ENCODE measurements at regions not wholly inside any gene's neighbourhood (a gene's known extent, or its start where the extent isn't known, plus 50 kb on each side); places are given as distances from the start of the nearest gene placed in this dataset.

DNA sequence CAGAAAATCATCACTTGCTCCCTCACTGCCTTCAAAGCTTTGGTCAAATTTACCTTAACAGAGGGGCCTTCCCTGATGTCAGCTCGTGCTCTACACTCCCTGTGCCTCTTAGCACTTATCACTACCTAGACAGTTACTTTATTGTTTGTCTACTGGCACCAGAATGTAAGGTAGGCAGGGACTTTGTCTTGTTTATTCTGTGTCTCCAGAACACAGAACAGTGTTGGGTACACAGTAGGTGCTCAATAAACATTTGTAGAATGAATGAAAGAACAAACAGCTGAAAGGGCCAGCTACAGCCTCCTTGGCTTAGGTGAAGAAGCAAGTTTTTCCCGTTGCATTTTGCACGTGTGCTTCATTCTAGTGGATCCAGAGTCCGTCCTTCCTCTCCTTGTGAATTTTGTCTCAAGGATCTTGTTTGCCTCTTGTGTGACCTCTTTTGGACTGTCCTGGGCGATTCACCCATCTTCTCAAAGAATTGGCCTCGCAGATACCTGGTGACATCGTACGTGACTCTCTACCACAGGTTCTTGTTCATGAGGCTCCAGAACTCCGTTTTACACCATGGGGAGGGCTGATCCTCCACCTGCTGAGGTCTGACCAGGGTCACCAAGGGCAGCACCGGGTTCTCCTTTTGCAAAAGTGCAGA, 84.2 kb upstream of the ARMC2 start:
- Histone ChIP-seq H3K9me3 (ENCODE audit: control insufficient read depth in 2 of 2, insufficient read depth in 1 of 2, low read length in 1 of 2) (no peaks in the 10 kb centered on the region), H3K36me3 (ENCODE audit: control insufficient read depth in 2 of 2, insufficient read depth in 2 of 2, low read length in 1 of 2) (no peaks in the 10 kb centered on the region), H3K27ac (ENCODE audit: low read depth in 1 of 2, low read length in 1 of 2) (no peak overlapping the region), H3K4me1 (ENCODE audit: control insufficient read depth in 2 of 2, insufficient read depth in 2 of 2, low read length in 2 of 2) (peaks cover 3 to 8% of the 10 kb centered on the region in 2 donors), H3K27me3 (ENCODE audit: control insufficient read depth in 2 of 2, insufficient read depth in 1 of 2, low read length in 1 of 2) (no peaks in the 10 kb centered on the region), H3K4me3 (ENCODE audit: low read length in 2 of 2) (no peak overlapping the region)
- DNase-seq (ENCODE audit: low read depth in 6 of 9, low spot score in 9 of 9) = no peak
- WGBS = 95% methylated on average over 10 of the region's 10 CpGs

DNA sequence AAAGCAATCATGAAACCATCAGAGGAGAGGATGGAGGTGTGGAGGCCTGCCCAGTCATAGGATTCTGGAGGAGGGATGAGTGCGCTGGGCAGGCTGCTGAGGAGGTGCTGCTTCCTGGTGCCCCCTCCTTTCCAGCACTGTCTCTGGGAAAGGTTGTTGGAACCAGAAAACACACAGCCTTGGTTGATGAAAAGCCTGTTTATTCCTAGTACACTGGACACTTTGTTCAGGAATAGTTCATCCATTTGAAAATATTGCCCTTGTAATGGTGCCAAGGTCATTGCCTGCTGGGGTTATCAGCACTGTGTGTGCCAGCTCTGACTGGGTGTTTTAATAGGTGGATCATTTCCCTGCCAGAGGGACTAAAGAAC, 83.7 kb upstream of the ARMC2 start:
- no peak overlapping the region for H3K4me3 ChIP-seq (ENCODE audit: low read length in 2 of 2)
- H3K27ac ChIP-seq (ENCODE audit: low read depth in 1 of 2, low read length in 1 of 2) = no peak overlapping the region
- H3K9me3 ChIP-seq (ENCODE audit: control insufficient read depth in 2 of 2, insufficient read depth in 1 of 2, low read length in 1 of 2) = no peaks in the 10 kb centered on the region
- peaks cover 3 to 8% of the 10 kb centered on the region in 2 donors for H3K4me1 ChIP-seq (ENCODE audit: control insufficient read depth in 2 of 2, insufficient read depth in 2 of 2, low read length in 2 of 2)
- no peak for DNase-seq (ENCODE audit: low read depth in 6 of 9, low spot score in 9 of 9)
- WGBS = 98% methylated on average over 1 of the region's 1 CpG
- H3K27me3 ChIP-seq (ENCODE audit: control insufficient read depth in 2 of 2, insufficient read depth in 1 of 2, low read length in 1 of 2) = no peaks in the 10 kb centered on the region
- no peaks in the 10 kb centered on the region for H3K36me3 ChIP-seq (ENCODE audit: control insufficient read depth in 2 of 2, insufficient read depth in 2 of 2, low read length in 1 of 2)

DNA sequence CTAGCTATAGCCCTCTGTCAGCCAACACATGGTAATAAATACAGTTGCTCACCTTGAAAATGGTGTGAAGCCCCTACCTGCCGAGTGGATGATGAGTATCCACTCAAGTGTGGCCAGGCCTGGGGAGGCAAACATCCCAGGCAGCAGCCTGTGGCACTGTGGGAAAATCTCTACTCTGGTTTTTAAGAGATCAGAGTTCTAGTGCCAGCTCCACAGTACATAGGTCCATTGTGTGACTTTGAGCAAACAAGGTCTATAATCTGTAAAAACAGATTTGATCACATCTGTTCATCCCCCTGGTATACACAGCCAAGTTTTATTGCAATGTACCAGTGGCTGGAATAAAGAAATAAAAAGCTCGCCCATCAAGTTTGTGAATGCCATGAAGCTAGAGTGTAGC, 82.7 kb upstream of the ARMC2 start:
- Histone ChIP-seq H3K27me3 (ENCODE audit: control insufficient read depth in 2 of 2, insufficient read depth in 1 of 2, low read length in 1 of 2) (no peaks in the 10 kb centered on the region), H3K27ac (ENCODE audit: low read depth in 1 of 2, low read length in 1 of 2) (no peak overlapping the region), H3K4me1 (ENCODE audit: control insufficient read depth in 2 of 2, insufficient read depth in 2 of 2, low read length in 2 of 2) (peaks cover 3 to 8% of the 10 kb centered on the region in 2 donors), H3K4me3 (ENCODE audit: low read length in 2 of 2) (no peak overlapping the region), H3K9me3 (ENCODE audit: control insufficient read depth in 2 of 2, insufficient read depth in 1 of 2, low read length in 1 of 2) (no peaks in the 10 kb centered on the region), H3K36me3 (ENCODE audit: control insufficient read depth in 2 of 2, insufficient read depth in 2 of 2, low read length in 1 of 2) (no peaks in the 10 kb centered on the region)
- 97% methylated on average over 2 of the region's 2 CpGs for WGBS
- DNase-seq (ENCODE audit: low read depth in 6 of 9, low spot score in 9 of 9) = no peak

DNA sequence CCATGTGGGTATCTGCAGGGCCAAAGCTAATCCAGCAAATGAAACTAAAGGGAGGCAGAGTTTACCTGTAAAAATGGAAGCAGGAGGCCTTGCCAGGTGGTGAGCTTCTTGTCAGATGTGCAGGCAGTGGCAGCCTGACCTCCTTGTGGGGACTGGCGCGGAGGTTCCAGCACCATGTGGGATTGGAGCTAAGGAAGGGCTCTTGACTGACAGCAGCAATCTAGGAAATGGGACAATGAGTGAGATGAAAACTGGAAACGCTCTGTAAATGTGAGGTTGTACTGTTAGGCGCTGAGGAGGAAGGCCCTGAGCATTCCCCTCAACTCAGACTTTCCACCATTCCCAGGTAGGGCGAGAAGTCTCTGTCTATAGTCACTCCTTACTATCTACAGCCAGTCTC, 81.8 kb upstream of the ARMC2 start:
- H3K27me3 ChIP-seq (ENCODE audit: control insufficient read depth in 2 of 2, insufficient read depth in 1 of 2, low read length in 1 of 2) = no peaks in the 10 kb centered on the region
- H3K27ac ChIP-seq (ENCODE audit: low read depth in 1 of 2, low read length in 1 of 2) = no peak overlapping the region
- no peak for DNase-seq (ENCODE audit: low read depth in 6 of 9, low spot score in 9 of 9)
- no peaks in the 10 kb centered on the region for H3K36me3 ChIP-seq (ENCODE audit: control insufficient read depth in 2 of 2, insufficient read depth in 2 of 2, low read length in 1 of 2)
- over 99% methylated on average over 5 of the region's 5 CpGs for WGBS
- no peak overlapping the region for H3K4me3 ChIP-seq (ENCODE audit: low read length in 2 of 2)
- peaks cover 3 to 8% of the 10 kb centered on the region in 2 donors for H3K4me1 ChIP-seq (ENCODE audit: control insufficient read depth in 2 of 2, insufficient read depth in 2 of 2, low read length in 2 of 2)
- H3K9me3 ChIP-seq (ENCODE audit: control insufficient read depth in 2 of 2, insufficient read depth in 1 of 2, low read length in 1 of 2) = no peaks in the 10 kb centered on the region

DNA sequence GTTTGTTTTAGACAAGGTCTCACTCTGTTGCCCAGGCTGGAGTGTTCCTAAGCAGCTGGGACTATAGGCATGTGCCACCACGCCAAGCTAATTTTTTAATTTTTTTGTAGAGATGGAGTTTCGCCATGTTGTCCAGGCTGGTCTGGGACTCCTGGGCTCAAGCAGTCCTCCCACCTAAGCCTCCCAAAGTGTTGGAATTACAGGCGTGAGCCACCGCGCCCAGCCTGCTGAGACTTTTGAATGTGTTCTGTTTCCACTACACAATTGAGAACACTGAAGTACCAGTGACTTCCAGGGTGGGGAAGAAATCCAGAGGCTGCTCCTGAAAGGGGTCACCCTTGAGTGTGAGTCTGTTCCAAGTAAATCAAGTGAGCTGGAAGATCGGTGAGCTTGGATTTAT, 81.3 kb upstream of the ARMC2 start:
- no peak overlapping the region for H3K4me3 ChIP-seq (ENCODE audit: low read length in 2 of 2)
- WGBS = 98% methylated on average over 6 of the region's 6 CpGs
- no peaks in the 10 kb centered on the region for H3K27me3 ChIP-seq (ENCODE audit: control insufficient read depth in 2 of 2, insufficient read depth in 1 of 2, low read length in 1 of 2)
- no peak overlapping the region for H3K27ac ChIP-seq (ENCODE audit: low read depth in 1 of 2, low read length in 1 of 2)
- no peak for DNase-seq (ENCODE audit: low read depth in 6 of 9, low spot score in 9 of 9)
- H3K9me3 ChIP-seq (ENCODE audit: control insufficient read depth in 2 of 2, insufficient read depth in 1 of 2, low read length in 1 of 2) = no peaks in the 10 kb centered on the region
- no peaks in the 10 kb centered on the region for H3K36me3 ChIP-seq (ENCODE audit: control insufficient read depth in 2 of 2, insufficient read depth in 2 of 2, low read length in 1 of 2)
- H3K4me1 ChIP-seq (ENCODE audit: control insufficient read depth in 2 of 2, insufficient read depth in 2 of 2, low read length in 2 of 2) = peaks cover 3 to 8% of the 10 kb centered on the region in 2 donors

DNA sequence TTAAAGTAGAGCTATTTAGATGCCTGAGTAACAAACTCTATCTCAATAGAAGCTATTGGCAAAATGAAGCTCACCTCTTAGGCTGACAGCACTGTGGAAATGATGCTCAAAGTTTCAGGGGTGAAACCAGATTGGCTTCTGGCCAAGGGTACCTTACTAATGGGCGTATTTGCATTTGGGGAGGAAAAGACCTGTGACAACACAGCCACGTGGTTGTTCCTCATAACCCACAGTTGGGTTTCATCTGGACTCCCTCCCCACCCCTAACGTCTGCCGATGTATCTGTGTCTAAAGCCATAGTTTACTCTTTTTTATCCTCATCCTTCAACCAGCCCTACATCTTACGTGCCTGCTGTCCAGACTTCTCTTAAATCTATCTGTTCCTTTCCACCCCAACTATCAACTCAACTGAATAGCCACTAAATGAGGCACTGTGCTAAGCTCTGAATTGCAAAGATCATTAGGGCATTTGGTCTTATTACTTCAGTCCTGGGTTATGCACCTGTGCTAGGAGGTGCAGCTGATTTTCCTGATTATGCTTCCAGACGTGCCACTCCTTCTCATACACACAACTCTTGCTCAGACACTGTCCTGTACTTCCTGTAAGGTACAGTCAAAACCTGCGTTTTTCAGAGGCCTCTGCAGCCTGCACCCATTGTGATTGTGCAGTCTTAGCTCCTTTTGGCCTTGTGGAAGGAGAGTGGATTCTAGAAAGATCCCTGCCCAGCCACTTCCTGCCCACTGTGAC, 80.6 kb upstream of the ARMC2 start:
- Histone ChIP-seq H3K9me3 (ENCODE audit: control insufficient read depth in 2 of 2, insufficient read depth in 1 of 2, low read length in 1 of 2) (no peaks in the 10 kb centered on the region), H3K27me3 (ENCODE audit: control insufficient read depth in 2 of 2, insufficient read depth in 1 of 2, low read length in 1 of 2) (no peaks in the 10 kb centered on the region), H3K36me3 (ENCODE audit: control insufficient read depth in 2 of 2, insufficient read depth in 2 of 2, low read length in 1 of 2) (no peaks in the 10 kb centered on the region), H3K27ac (ENCODE audit: low read depth in 1 of 2, low read length in 1 of 2) (no peak overlapping the region), H3K4me3 (ENCODE audit: low read length in 2 of 2) (no peak overlapping the region), H3K4me1 (ENCODE audit: control insufficient read depth in 2 of 2, insufficient read depth in 2 of 2, low read length in 2 of 2) (peaks cover 3 to 8% of the 10 kb centered on the region in 2 donors)
- WGBS = 76% methylated on average over 7 of the region's 7 CpGs
- DNase-seq (ENCODE audit: low read depth in 6 of 9, low spot score in 9 of 9) = peak in 2 of 9 donors; percentile 11 to 27

DNA sequence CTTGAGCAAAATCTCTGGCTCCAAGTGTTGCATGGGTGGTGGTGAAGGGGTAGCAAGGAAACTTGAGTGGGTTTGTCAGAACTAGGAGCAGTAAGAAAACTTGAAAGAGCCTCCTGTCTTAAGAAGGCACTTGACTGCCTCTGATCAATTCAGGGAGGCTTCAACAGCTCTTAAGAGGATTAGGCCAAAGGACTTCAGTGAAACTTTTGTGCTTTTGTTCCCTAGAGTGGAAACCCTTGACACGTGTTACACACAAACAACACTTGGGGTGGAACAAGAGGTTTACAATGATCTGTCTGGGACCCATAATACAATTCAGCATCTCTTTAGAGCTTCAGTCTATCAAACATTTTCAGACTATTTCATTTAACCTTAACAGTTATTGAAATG, 80.1 kb upstream of the ARMC2 start:
- Histone ChIP-seq H3K27me3 (ENCODE audit: control insufficient read depth in 2 of 2, insufficient read depth in 1 of 2, low read length in 1 of 2) (no peaks in the 10 kb centered on the region), H3K9me3 (ENCODE audit: control insufficient read depth in 2 of 2, insufficient read depth in 1 of 2, low read length in 1 of 2) (no peaks in the 10 kb centered on the region), H3K27ac (ENCODE audit: low read depth in 1 of 2, low read length in 1 of 2) (no peak overlapping the region), H3K4me1 (ENCODE audit: control insufficient read depth in 2 of 2, insufficient read depth in 2 of 2, low read length in 2 of 2) (peaks cover 3 to 8% of the 10 kb centered on the region in 2 donors), H3K36me3 (ENCODE audit: control insufficient read depth in 2 of 2, insufficient read depth in 2 of 2, low read length in 1 of 2) (no peaks in the 10 kb centered on the region), H3K4me3 (ENCODE audit: low read length in 2 of 2) (no peak overlapping the region)
- DNase-seq (ENCODE audit: low read depth in 6 of 9, low spot score in 9 of 9) = no peak
- 88% methylated on average over 1 of the region's 1 CpG for WGBS

DNA sequence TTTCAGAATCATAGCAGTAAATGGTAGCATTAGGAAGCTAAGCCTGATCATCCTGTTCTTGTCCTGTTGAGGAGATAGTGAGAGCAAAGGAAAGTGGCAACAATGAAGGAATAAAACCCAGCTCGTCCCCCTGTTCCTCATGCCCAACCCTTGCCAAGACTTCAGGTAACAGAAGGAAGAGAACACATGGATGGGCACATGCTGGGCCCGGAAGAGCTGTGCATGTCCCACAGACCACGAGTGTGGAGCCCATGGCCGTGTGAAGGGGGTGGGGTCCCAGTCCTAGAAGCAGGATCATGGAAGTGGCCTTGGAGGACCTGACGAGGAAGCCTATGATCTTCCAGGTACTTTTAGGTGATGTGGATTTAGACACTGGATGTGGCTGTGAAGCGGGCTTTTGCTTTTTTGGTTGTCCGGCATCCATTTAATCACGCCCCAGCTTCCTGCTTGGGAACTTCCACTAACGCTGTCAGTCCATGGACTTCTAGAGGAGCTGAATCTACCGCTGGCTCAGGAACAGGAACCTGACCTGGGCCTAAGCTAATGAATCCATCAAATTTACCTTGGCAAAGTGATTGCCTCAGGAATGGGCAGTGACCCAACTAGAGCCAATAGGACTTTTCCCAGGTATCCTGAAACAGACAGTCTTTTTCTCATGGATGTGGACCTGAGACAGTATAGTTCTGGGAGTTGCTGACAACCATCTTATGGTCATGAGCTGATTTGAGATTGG, 79.3 kb upstream of the ARMC2 start:
- Histone ChIP-seq H3K27me3 (ENCODE audit: control insufficient read depth in 2 of 2, insufficient read depth in 1 of 2, low read length in 1 of 2) (no peaks in the 10 kb centered on the region), H3K27ac (ENCODE audit: low read depth in 1 of 2, low read length in 1 of 2) (no peak overlapping the region), H3K9me3 (ENCODE audit: control insufficient read depth in 2 of 2, insufficient read depth in 1 of 2, low read length in 1 of 2) (no peaks in the 10 kb centered on the region), H3K36me3 (ENCODE audit: control insufficient read depth in 2 of 2, insufficient read depth in 2 of 2, low read length in 1 of 2) (no peaks in the 10 kb centered on the region), H3K4me1 (ENCODE audit: control insufficient read depth in 2 of 2, insufficient read depth in 2 of 2, low read length in 2 of 2) (peaks cover 3 to 8% of the 10 kb centered on the region in 2 donors), H3K4me3 (ENCODE audit: low read length in 2 of 2) (no peak overlapping the region)
- DNase-seq (ENCODE audit: low read depth in 6 of 9, low spot score in 9 of 9) = no peak
- 87% methylated on average over 10 of the region's 10 CpGs for WGBS

DNA sequence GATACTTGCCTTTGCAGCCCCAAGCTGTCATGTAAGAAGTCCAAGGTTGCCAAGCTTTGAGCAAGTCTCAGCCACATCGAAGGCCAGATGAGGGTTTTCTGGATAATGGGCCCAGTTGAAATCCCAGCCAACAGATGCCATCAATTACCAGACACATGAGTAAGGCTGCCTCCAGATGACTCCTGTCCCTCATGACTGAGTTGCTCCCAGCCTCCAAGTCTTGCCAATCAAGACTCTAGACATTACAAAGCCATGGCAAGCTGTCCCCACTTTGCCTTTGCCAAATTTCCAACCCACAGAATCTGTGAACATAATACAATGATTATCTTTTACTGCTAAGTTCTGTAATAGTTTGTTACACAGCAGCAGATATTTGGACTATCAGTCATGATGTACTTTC, 76.8 kb upstream of the ARMC2 start:
- no peaks in the 10 kb centered on the region for H3K36me3 ChIP-seq (ENCODE audit: control insufficient read depth in 2 of 2, insufficient read depth in 2 of 2, low read length in 1 of 2)
- no peaks in the 10 kb centered on the region for H3K9me3 ChIP-seq (ENCODE audit: control insufficient read depth in 2 of 2, insufficient read depth in 1 of 2, low read length in 1 of 2)
- WGBS = 100% methylated on average over 1 of the region's 1 CpG
- H3K27me3 ChIP-seq (ENCODE audit: control insufficient read depth in 2 of 2, insufficient read depth in 1 of 2, low read length in 1 of 2) = no peaks in the 10 kb centered on the region
- H3K4me1 ChIP-seq (ENCODE audit: control insufficient read depth in 2 of 2, insufficient read depth in 2 of 2, low read length in 2 of 2) = peaks cover 3 to 8% of the 10 kb centered on the region in 2 donors
- DNase-seq (ENCODE audit: low read depth in 6 of 9, low spot score in 9 of 9) = no peak
- no peak overlapping the region for H3K27ac ChIP-seq (ENCODE audit: low read depth in 1 of 2, low read length in 1 of 2)
- H3K4me3 ChIP-seq (ENCODE audit: low read length in 2 of 2) = no peak overlapping the region

All from thymus (tissue), 11 donors.